NB4 (cell line): ENCODE measurements at regions not wholly inside any gene's neighbourhood (a gene's known extent, or its start where the extent isn't known, plus 50 kb on each side); places are given as distances from the start of the nearest gene placed in this dataset.

Experiments used
- CTCF ChIP-seq: IDR thresholded peaks from one replicate; pipeline ENCODE4 v1.5.1; 2012; ENCODE audit warnings: low read depth, low read length
- POLR2A ChIP-seq: IDR thresholded peaks from 2 replicates; pipeline ENCODE4 v1.6.1; 2011; ENCODE audit warnings: mild to moderate bottlenecking; ENCODE audit not compliant: insufficient read length; ENCODE audit errors: extremely low read depth

- TF ChIP-seq CTCF = no peak
- TF ChIP-seq POLR2A = no peak
Measured at GRCh38 chr6:28648035-28648877, 122.6 kb downstream of the GPX5 start.
